GM12878 (cell line): ENCODE measurements at regions not wholly inside any gene's neighbourhood (a gene's known extent, or its start where the extent isn't known, plus 50 kb on each side); places are given as distances from the start of the nearest gene placed in this dataset.

Source experiments
- ATAC-seq: fragments of 200-7000 bp; cut with Tn5 transposase; 3 replicates; pipeline ENCODE4 v1.9.1; 2020; ENCODE audit warnings: mild to moderate bottlenecking, moderate library complexity
- BruUV-seq: library from RNA; stranded (reverse); fragments of 400-500 nt; replicated peaks from 2 replicates; lab custom pipeline; 2021; lab: Mats Ljungman, UMichigan
- CTCF ChIA-PET: fragments of 300-600 bp; sonication (Branson Sonifier 250); formaldehyde crosslinking; extraction: SDS; loops from one replicate; lab custom pipeline; 2021; ENCODE audit warnings: inconsistent platforms; lab: Yijun Ruan, JAX
- POLR2A ChIA-PET: fragments of 350-600 bp; formaldehyde crosslinking; extraction: SDS; loops from one replicate; lab custom pipeline; 2021; ENCODE audit warnings: inconsistent platforms; lab: Charles Lee
- RAD21 ChIA-PET: fragments of 300-600 bp; sonication (Branson Sonifier 250); formaldehyde crosslinking; loops from one replicate; lab custom pipeline; 2023; ENCODE audit warnings: antibody characterized with exemption; ENCODE audit not compliant: unreplicated experiment; lab: Charles Lee
- SMC1A ChIA-PET: fragments of 300-600 bp; sonication (Branson Sonifier 250); formaldehyde crosslinking; loops from one replicate; lab custom pipeline; 2023; ENCODE audit not compliant: unreplicated experiment, uncharacterized antibody; lab: Charles Lee
- DNase-seq: peaks from one replicate; pipeline ENCODE4 v3.0.0-alpha.2; 2011; ENCODE audit warnings: low read depth, low spot score
- FAIRE-seq: peaks from 3 replicates; lab custom pipeline; 2011; peaks lifted over from hg19 to GRCh38; lab: Jason Lieb, UNC
- H2AFZ ChIP-seq: 2 replicates; pipeline ENCODE4 v1.6.0; 2011; ENCODE audit warnings: low read depth, low read length, control low read depth; ENCODE audit not compliant: control insufficient read depth
- H3K27ac ChIP-seq: 2 replicates; pipeline ENCODE4 v1.5.1; 2011; ENCODE audit warnings: control low read depth; ENCODE audit not compliant: control insufficient read depth, insufficient read depth
- H3K27me3 ChIP-seq, 2 experiments: replicated peaks in 1 of 2; 2 replicates each; pipeline versions ENCODE4 v1.6.0 to v1.6.1; 2011; ENCODE audit warnings: low read length in 1 of 2; ENCODE audit not compliant: control insufficient read depth in 2 of 2, insufficient read depth in 2 of 2
- H3K36me3 ChIP-seq, 2 experiments: 2 replicates each; pipeline ENCODE4 v1.5.1; 2011; ENCODE audit warnings: low read length in 1 of 2; ENCODE audit not compliant: control insufficient read depth in 2 of 2, insufficient read depth in 2 of 2
- H3K4me1 ChIP-seq: 2 replicates; pipeline ENCODE4 v1.6.1; 2011; ENCODE audit warnings: mild to moderate bottlenecking, low read length, moderate library complexity, mixed read lengths; ENCODE audit not compliant: control insufficient read depth, insufficient read depth
- H3K4me2 ChIP-seq: 2 replicates; pipeline ENCODE4 v1.6.0; 2011; ENCODE audit warnings: control low read depth; ENCODE audit not compliant: control insufficient read depth, insufficient read depth
- H3K4me3 ChIP-seq: fragments of 200-600 bp; sonication (generic); 2 replicates; pipeline ENCODE4 v1.5.1; 2016
- H3K79me2 ChIP-seq: 2 replicates; pipeline ENCODE4 v1.6.0; 2011; ENCODE audit warnings: low read length; ENCODE audit not compliant: control insufficient read depth, insufficient read depth
- H3K9ac ChIP-seq: 2 replicates; pipeline ENCODE4 v1.8.0; 2011; ENCODE audit warnings: low read length, control low read depth, mixed read lengths; ENCODE audit not compliant: control insufficient read depth, insufficient read depth
- H3K9me3 ChIP-seq: replicated peaks from 3 replicates; pipeline ENCODE4 v1.5.1; 2011; ENCODE audit warnings: mild to moderate bottlenecking, low read length; ENCODE audit not compliant: control insufficient read depth, insufficient read depth
- H4K20me1 ChIP-seq: 2 replicates; pipeline ENCODE4 v1.6.0; 2011; ENCODE audit not compliant: control insufficient read depth, insufficient read depth
- ASH2L ChIP-seq: fragments of 300-600, 200-600 bp; sonication (generic); IDR thresholded peaks from 2 replicates; pipeline ENCODE4 v1.6.1; 2017; ENCODE audit warnings: low read depth, mild to moderate bottlenecking, borderline replicate concordance
- BHLHE40 ChIP-seq, 2 experiments: fragments of 450-650 bp in 1 of 2; IDR thresholded peaks; 2 replicates each; pipeline ENCODE4 v1.6.1; 2011 to 2017; ENCODE audit warnings: low read depth in 2 of 2, borderline replicate concordance in 1 of 2, improper control_type of control experiment in 1 of 2, low read length in 1 of 2, mild to moderate bottlenecking in 1 of 2
- ETV6 ChIP-seq, 2 experiments: fragments of 450-650 bp in 1 of 2; IDR thresholded peaks in 1 of 2; conservative IDR thresholded peaks in 1 of 2; 2 replicates each; pipeline ENCODE4 v1.6.1; 2014; ENCODE audit warnings: antibody characterized with exemption in 1 of 2, borderline replicate concordance in 1 of 2, low read depth in 1 of 2, mild to moderate bottlenecking in 1 of 2, moderate library complexity in 1 of 2
- MEF2B ChIP-seq: fragments of 450-650 bp; IDR thresholded peaks from 2 replicates; pipeline ENCODE4 v1.6.1; 2018; ENCODE audit warnings: mild to moderate bottlenecking, moderate library complexity; ENCODE audit not compliant: partially characterized antibody, poor library complexity, severe bottlenecking
- MYB ChIP-seq: fragments of 150-350 bp; IDR thresholded peaks from 2 replicates; pipeline ENCODE4 v1.6.1; 2014; ENCODE audit warnings: mild to moderate bottlenecking, low read depth, low read length, borderline replicate concordance
- NFIC ChIP-seq: IDR thresholded peaks from 2 replicates; pipeline ENCODE4 v1.6.1; 2012; ENCODE audit warnings: low read depth, mild to moderate bottlenecking, inconsistent platforms, low read length, moderate library complexity
- NR2F1 ChIP-seq: fragments of 450-650 bp; conservative IDR thresholded peaks from 2 replicates; pipeline ENCODE4 v1.6.1; 2017; ENCODE audit warnings: mild to moderate bottlenecking
- PRDM15 ChIP-seq: fragments of 450-650 bp; formaldehyde crosslinking; IDR thresholded peaks from 2 replicates; pipeline ENCODE4 v1.4.0; 2020; ENCODE audit warnings: mild to moderate bottlenecking, moderate library complexity
- WGBS: methylation state at CpG from one replicate; pipeline ENCODE4 v1.1.6; 2016; ENCODE audit warnings: low lambda C conversion rate; ENCODE audit not compliant: insufficient replicate concordance, insufficient coverage; ENCODE audit errors: missing lambda C conversion rate; 5-methylcytosine and 5-hydroxymethylcytosine counted together
- in situ Hi-C: fragments of 300-500 bp; cut with MboI; formaldehyde crosslinking; loops from 9 replicates; pipeline ENCODE4 v1.14.3; 2018; ENCODE audit warnings: mixed read lengths
- intact Hi-C: fragments of 100-400 bp; cut with micrococcal nuclease; formaldehyde crosslinking; loops from one replicate; pipeline ENCODE4 v1.14.2; 2022; ENCODE audit not compliant: unreplicated experiment

- Histone ChIP-seq H3K4me3 (no peak overlapping the region), H3K27me3 (no peaks in the 10 kb centered on the region; a peak in 1 of 4 replicates), H3K9me3 (no peaks in the 10 kb centered on the region), H3K79me2 (no peaks in the 10 kb centered on the region), H3K27ac (no peak overlapping the region), H4K20me1 (no peaks in the 10 kb centered on the region), H2AFZ (no peak overlapping the region), H3K9ac (no peak overlapping the region), H3K36me3 (no peaks in the 10 kb centered on the region), H3K4me1 (peaks cover 18% of the 10 kb centered on the region), H3K4me2 (peak overlapping the region; percentile 4; the same call in 1 of the 2 replicates)
- CTCF ChIA-PET = interaction anchor here (1.1 kb wide), 1 partner anchor 14 kb away, joined by 3 read pairs; no protein-coding TSS in a partner anchor
- RAD21 ChIA-PET = no interaction called here
- POLR2A ChIA-PET = no interaction called here
- DNase-seq = no peak
- in situ Hi-C loops = no loop called here
- SMC1A ChIA-PET = no interaction called here
- WGBS = 23% methylated on average over 8 of the region's 8 CpGs
- no peak for TF ChIP-seq ETV6 (conservative IDR thresholded peaks at IDR 0.05 in 1 of 2, IDR thresholded peaks at IDR 0.05 in 1 of 2; ENCODE audit: borderline replicate concordance in 1 of 2, low read depth in 1 of 2)
- TF ChIP-seq BHLHE40 (IDR thresholded peaks at IDR 0.05; ENCODE audit: borderline replicate concordance in 1 of 2, low read depth in 2 of 2, low read length in 1 of 2) = peak in 1 of 2 experiments; percentile 40; a peak in 1 of 4 replicates
- no peak for FAIRE-seq
- BruUV-seq = no TSS peak
- ATAC-seq = no peak
- intact Hi-C loops = no loop called here
Measured at GRCh38 chr17:73982871-73983270, 220.6 kb upstream of the RPL38 start.

- SMC1A ChIA-PET = no interaction called here
- TF ChIP-seq MEF2B = no peak
- TF ChIP-seq MYB = no peak
- TF ChIP-seq NFIC = no peak
- no peak for TF ChIP-seq PRDM15 (CRISPR knock-in tag)
- no peak for TF ChIP-seq NR2F1
- TF ChIP-seq ASH2L = no peak
- POLR2A ChIA-PET = no interaction called here
Measured at GRCh38 chr17:73983621-73984400, 219.7 kb upstream of the RPL38 start.

More at GRCh38 chr17:73983621-73984400, 219.7 kb upstream of the RPL38 start:
- no peak for FAIRE-seq
- DNase-seq = no peak
- H3K9ac ChIP-seq = no peak overlapping the region
- intact Hi-C loops (no loop called here), in situ Hi-C loops (no loop called here)
- H3K9me3 ChIP-seq = no peaks in the 10 kb centered on the region
- H3K27ac ChIP-seq = no peak overlapping the region
- no peak overlapping the region for H3K4me2 ChIP-seq
- RAD21 ChIA-PET = no interaction called here
- no TSS peak for BruUV-seq
- ATAC-seq = no peak
- H3K36me3 ChIP-seq = no peaks in the 10 kb centered on the region
- peaks cover 18% of the 10 kb centered on the region for H3K4me1 ChIP-seq
- no peaks in the 10 kb centered on the region for H4K20me1 ChIP-seq
- no peak overlapping the region for H3K4me3 ChIP-seq
- no peak overlapping the region for H2AFZ ChIP-seq
- no peaks in the 10 kb centered on the region; a peak in 1 of 4 replicates for H3K27me3 ChIP-seq
- 44% methylated on average over 16 of the region's 16 CpGs for WGBS
- CTCF ChIA-PET = no interaction called here
- H3K79me2 ChIP-seq = no peaks in the 10 kb centered on the region
